IPS-18a (cell line): ENCODE measurements at regions not wholly inside any gene's neighbourhood (a gene's known extent, or its start where the extent isn't known, plus 50 kb on each side); places are given as distances from the start of the nearest gene placed in this dataset.
"Not testable (repeated sequence)": the region's sequence is repeated elsewhere in the genome, so short reads cannot be mapped to it uniquely, and the experiment has no call there.

Source experiments
- H3K27ac ChIP-seq: one replicate; pipeline ENCODE4 v1.5.1; 2013; ENCODE audit warnings: low read length
- H3K27me3 ChIP-seq: one replicate; pipeline ENCODE4 v1.6.1; 2013; ENCODE audit warnings: mild to moderate bottlenecking, low read length; ENCODE audit not compliant: control insufficient read depth, insufficient read depth
- H3K36me3 ChIP-seq: one replicate; pipeline ENCODE4 v1.6.1; 2013; ENCODE audit warnings: low read depth, low read length; ENCODE audit not compliant: control insufficient read depth
- H3K4me1 ChIP-seq: one replicate; pipeline ENCODE4 v1.6.1; 2013; ENCODE audit warnings: low read depth, low read length; ENCODE audit not compliant: control insufficient read depth
- H3K4me3 ChIP-seq: one replicate; pipeline ENCODE4 v1.5.1; 2013; ENCODE audit warnings: low read length
- H3K9ac ChIP-seq: one replicate; pipeline ENCODE4 v1.6.1; 2013; ENCODE audit warnings: mild to moderate bottlenecking, low read length, moderate library complexity
- H3K9me3 ChIP-seq: one replicate; pipeline ENCODE4 v1.6.1; 2013; ENCODE audit warnings: low read depth, low read length; ENCODE audit not compliant: control insufficient read depth

- Histone ChIP-seq H3K9ac (no peak overlapping the region), H3K4me1 (no peaks in the 10 kb centered on the region), H3K9me3 (no peaks in the 10 kb centered on the region), H3K27ac (no peak overlapping the region), H3K27me3 (no peaks in the 10 kb centered on the region), H3K36me3 (no peaks in the 10 kb centered on the region), H3K4me3 (no peak overlapping the region)
These were observed 172.7 kb upstream of the CCL2 start for GRCh38 chr17:34082404-34082803.

- H3K27me3 ChIP-seq, H3K9ac ChIP-seq, H3K4me3 ChIP-seq, H3K9me3 ChIP-seq, H3K27ac ChIP-seq, H3K36me3 ChIP-seq, H3K4me1 ChIP-seq: not testable (repeated sequence)
These were observed 166.0 kb upstream of the CCL2 start for GRCh38 chr17:34089042-34089441.

GRCh38 chr17:34090593-34090992 lies 164.5 kb upstream of the CCL2 start:
- H3K9ac ChIP-seq, result no peak overlapping the region
- H3K27ac ChIP-seq, result no peak overlapping the region
- H3K27me3 ChIP-seq, result no peaks in the 10 kb centered on the region
- no peak overlapping the region for H3K4me3 ChIP-seq
- H3K4me1 ChIP-seq, result no peaks in the 10 kb centered on the region
- H3K36me3 ChIP-seq, result no peaks in the 10 kb centered on the region
- no peaks in the 10 kb centered on the region for H3K9me3 ChIP-seq

GRCh38 chr17:34091975-34092374 lies 163.1 kb upstream of the CCL2 start:
- Histone ChIP-seq H3K27me3 (no peaks in the 10 kb centered on the region), H3K4me1 (no peaks in the 10 kb centered on the region), H3K4me3 (no peak overlapping the region), H3K9me3 (no peaks in the 10 kb centered on the region), H3K27ac (no peak overlapping the region), H3K9ac (no peak overlapping the region), H3K36me3 (no peaks in the 10 kb centered on the region)

- Histone ChIP-seq H3K4me3 (no peak overlapping the region), H3K27me3 (no peaks in the 10 kb centered on the region), H3K4me1 (peaks cover 5% of the 10 kb centered on the region), H3K9me3 (no peaks in the 10 kb centered on the region), H3K36me3 (no peaks in the 10 kb centered on the region), H3K9ac (no peak overlapping the region), H3K27ac (no peak overlapping the region)
These were observed 160.0 kb upstream of the CCL2 start for GRCh38 chr17:34095106-34095505.

GRCh38 chr17:34098699-34099098 lies 156.4 kb upstream of the CCL2 start:
- H3K4me3 ChIP-seq, result no peak overlapping the region
- no peak overlapping the region for H3K27ac ChIP-seq
- H3K9ac ChIP-seq, result no peak overlapping the region
- H3K27me3 ChIP-seq, result no peaks in the 10 kb centered on the region
- no peaks in the 10 kb centered on the region for H3K36me3 ChIP-seq
- peaks cover 8% of the 10 kb centered on the region for H3K4me1 ChIP-seq
- no peaks in the 10 kb centered on the region for H3K9me3 ChIP-seq

GRCh38 chr17:34099859-34100515 lies 155.1 kb upstream of the CCL2 start:
- H3K27me3 ChIP-seq, result no peaks in the 10 kb centered on the region
- peaks cover 8% of the 10 kb centered on the region for H3K4me1 ChIP-seq
- H3K9me3 ChIP-seq, result no peaks in the 10 kb centered on the region
- H3K9ac ChIP-seq, result no peak overlapping the region
- no peaks in the 10 kb centered on the region for H3K36me3 ChIP-seq
- H3K27ac ChIP-seq, result no peak overlapping the region
- no peak overlapping the region for H3K4me3 ChIP-seq

- Histone ChIP-seq H3K27ac (no peak overlapping the region), H3K36me3 (no peaks in the 10 kb centered on the region), H3K9ac (no peak overlapping the region), H3K9me3 (no peaks in the 10 kb centered on the region), H3K4me3 (no peak overlapping the region), H3K4me1 (no peaks in the 10 kb centered on the region), H3K27me3 (no peaks in the 10 kb centered on the region)
These were observed 148.1 kb upstream of the CCL2 start for GRCh38 chr17:34107019-34107418.

- Histone ChIP-seq H3K4me1 (no peaks in the 10 kb centered on the region), H3K36me3 (no peaks in the 10 kb centered on the region), H3K9ac (no peak overlapping the region), H3K27me3 (no peaks in the 10 kb centered on the region), H3K4me3 (no peak overlapping the region), H3K9me3 (no peaks in the 10 kb centered on the region), H3K27ac (no peak overlapping the region)
These were observed 144.8 kb upstream of the CCL2 start for GRCh38 chr17:34110315-34110714.

- Histone ChIP-seq H3K4me1 (no peaks in the 10 kb centered on the region), H3K4me3 (no peak overlapping the region), H3K27me3 (no peaks in the 10 kb centered on the region), H3K27ac (no peak overlapping the region), H3K9ac (no peak overlapping the region), H3K9me3 (no peaks in the 10 kb centered on the region), H3K36me3 (no peaks in the 10 kb centered on the region)
These were observed 142.0 kb upstream of the CCL2 start for GRCh38 chr17:34113089-34113488.

GRCh38 chr17:34114174-34114573 lies 140.9 kb upstream of the CCL2 start:
- H3K27me3 ChIP-seq, result no peaks in the 10 kb centered on the region
- H3K36me3 ChIP-seq, result no peaks in the 10 kb centered on the region
- no peak overlapping the region for H3K9ac ChIP-seq
- no peaks in the 10 kb centered on the region for H3K4me1 ChIP-seq
- H3K4me3 ChIP-seq, result no peak overlapping the region
- no peaks in the 10 kb centered on the region for H3K9me3 ChIP-seq
- no peak overlapping the region for H3K27ac ChIP-seq

- no peak overlapping the region for H3K9ac ChIP-seq
These were observed 138.8 kb upstream of the CCL2 start for GRCh38 chr17:34116306-34116705.

More at GRCh38 chr17:34116306-34116705, 138.8 kb upstream of the CCL2 start:
- Histone ChIP-seq H3K4me1 (no peaks in the 10 kb centered on the region), H3K27me3 (no peaks in the 10 kb centered on the region), H3K27ac (no peak overlapping the region), H3K36me3 (no peaks in the 10 kb centered on the region), H3K9me3 (no peaks in the 10 kb centered on the region), H3K4me3 (no peak overlapping the region)
